GM18505 (cell line): ENCODE measurements at regions not wholly inside any gene's neighbourhood (a gene's known extent, or its start where the extent isn't known, plus 50 kb on each side); places are given as distances from the start of the nearest gene placed in this dataset.

Experiments
- ATAC-seq: cut with Tn5 transposase; IDR thresholded peaks from one replicate; pipeline ENCODE4 v1.9.1; 2021; ENCODE audit not compliant: unreplicated experiment
- POLR2A ChIP-seq: IDR thresholded peaks from 4 replicates; pipeline ENCODE4 v1.6.1; 2011; ENCODE audit warnings: borderline replicate concordance; ENCODE audit not compliant: insufficient read depth, insufficient read length; ENCODE audit errors: extremely low read depth

GRCh38 chr2:15838481-15839090, 101.8 kb upstream of the MYCN start:
- no peak for TF ChIP-seq POLR2A
- ATAC-seq, result no peak

- TF ChIP-seq POLR2A, result no peak
These were observed 100.8 kb upstream of the MYCN start for GRCh38 chr2:15839426-15840124.

GRCh38 chr2:15840148-15840547, 100.2 kb upstream of the MYCN start:
- no peak for TF ChIP-seq POLR2A
- no peak for ATAC-seq

More at GRCh38 chr2:15839426-15840124, 100.8 kb upstream of the MYCN start:
- no peak for ATAC-seq

- no peak for ATAC-seq
- TF ChIP-seq POLR2A, result no peak
These were observed 99.4 kb upstream of the MYCN start for GRCh38 chr2:15840969-15841368.

GRCh38 chr2:15841776-15842560, 98.4 kb upstream of the MYCN start:
- no peak for ATAC-seq
- TF ChIP-seq POLR2A, result no peak

- TF ChIP-seq POLR2A, result no peak
- no peak for ATAC-seq
These were observed 97.3 kb upstream of the MYCN start for GRCh38 chr2:15842758-15843666.

- ATAC-seq, result no peak
- TF ChIP-seq POLR2A, result no peak
These were observed 96.0 kb upstream of the MYCN start for GRCh38 chr2:15844211-15844801.

GRCh38 chr2:15845294-15845693, 95.1 kb upstream of the MYCN start:
- ATAC-seq, result no peak

GRCh38 chr2:15845737-15846405, 94.5 kb upstream of the MYCN start:
- ATAC-seq, result no peak
- TF ChIP-seq POLR2A, result no peak

More at GRCh38 chr2:15845294-15845693, 95.1 kb upstream of the MYCN start:
- TF ChIP-seq POLR2A, result no peak

- no peak for ATAC-seq
- TF ChIP-seq POLR2A, result no peak
These were observed 93.7 kb upstream of the MYCN start for GRCh38 chr2:15846626-15847025.

- ATAC-seq, result no peak
- TF ChIP-seq POLR2A, result no peak
These were observed 89.8 kb upstream of the MYCN start for GRCh38 chr2:15850534-15850933.
